GM23248 (cell line): ENCODE measurements at regions not wholly inside any gene's neighbourhood (a gene's known extent, or its start where the extent isn't known, plus 50 kb on each side); places are given as distances from the start of the nearest gene placed in this dataset.

Experiments used
- DNase-seq: peaks from one replicate; pipeline ENCODE4 v3.0.0-alpha.2; 2015
- H2AFZ ChIP-seq: fragments of 200-600 bp; sonication (generic); 2 replicates; pipeline ENCODE4 v1.6.1; 2016; ENCODE audit warnings: antibody characterized with exemption
- H3F3A ChIP-seq: fragments of 200-600 bp; sonication (generic); 2 replicates; pipeline ENCODE4 v1.6.1; 2016; ENCODE audit warnings: mild to moderate bottlenecking, antibody characterized with exemption, mixed run types; ENCODE audit not compliant: insufficient read depth
- H3K27ac ChIP-seq: fragments of 200-600 bp; sonication (generic); 2 replicates; pipeline ENCODE4 v1.5.1; 2016; ENCODE audit warnings: mild to moderate bottlenecking
- H3K27me3 ChIP-seq: fragments of 200-600 bp; sonication (generic); replicated peaks from 2 replicates; pipeline ENCODE4 v1.6.1; 2016; ENCODE audit warnings: mild to moderate bottlenecking; ENCODE audit not compliant: insufficient read depth
- H3K36me3 ChIP-seq: fragments of 200-600 bp; sonication (generic); 2 replicates; pipeline ENCODE4 v1.6.1; 2016; ENCODE audit warnings: low read depth, mild to moderate bottlenecking
- H3K4me1 ChIP-seq: fragments of 200-600 bp; sonication (generic); 2 replicates; pipeline ENCODE4 v1.6.1; 2016; ENCODE audit warnings: mild to moderate bottlenecking; ENCODE audit not compliant: insufficient read depth
- H3K4me2 ChIP-seq: fragments of 200-600 bp; sonication (generic); one replicate; pipeline ENCODE4 v1.6.1; 2016; ENCODE audit warnings: mild to moderate bottlenecking; ENCODE audit not compliant: unreplicated experiment
- H3K4me3 ChIP-seq: fragments of 200-600 bp; sonication (generic); 2 replicates; pipeline ENCODE4 v1.5.1; 2016; ENCODE audit warnings: mild to moderate bottlenecking
- H3K79me2 ChIP-seq: fragments of 200-600 bp; sonication (generic); 2 replicates; pipeline ENCODE4 v1.6.1; 2016; ENCODE audit warnings: mild to moderate bottlenecking; ENCODE audit not compliant: insufficient read depth
- H3K9ac ChIP-seq: fragments of 200-600 bp; sonication (generic); 2 replicates; pipeline ENCODE4 v1.6.1; 2016; ENCODE audit warnings: mild to moderate bottlenecking
- H3K9me2 ChIP-seq: fragments of 200-600 bp; sonication (generic); 2 replicates; pipeline ENCODE4 v1.6.1; 2016; ENCODE audit warnings: mixed run types, mild to moderate bottlenecking, moderate library complexity; ENCODE audit not compliant: insufficient read depth
- H3K9me3 ChIP-seq: fragments of 200-600 bp; sonication (generic); one replicate; pipeline ENCODE4 v1.6.1; 2017; ENCODE audit warnings: low read depth
- H4K20me1 ChIP-seq: fragments of 200-600 bp; sonication (generic); 2 replicates; pipeline ENCODE4 v1.6.0; 2016; ENCODE audit not compliant: insufficient read depth
- EZH2 ChIP-seq: fragments of 200-600 bp; sonication (generic); IDR thresholded peaks from 2 replicates; pipeline ENCODE4 v1.6.1; 2018; ENCODE audit warnings: antibody characterized with exemption, mild to moderate bottlenecking; ENCODE audit not compliant: insufficient read depth, poor library complexity, severe bottlenecking
- EZH2phosphoT487 ChIP-seq: fragments of 200-600 bp; sonication (generic); IDR thresholded peaks from 2 replicates; pipeline ENCODE4 v1.6.1; 2018; ENCODE audit warnings: antibody characterized with exemption, moderate library complexity, mild to moderate bottlenecking, low read depth; ENCODE audit not compliant: insufficient read depth
- WGBS, 2 experiments: methylation state at CpG; one replicate each; pipeline ENCODE4 v1.1.6; 2015 to 2017; ENCODE audit warnings: low lambda C conversion rate in 2 of 2, low coverage in 1 of 2; ENCODE audit errors: missing lambda C conversion rate in 2 of 2; 5-methylcytosine and 5-hydroxymethylcytosine counted together
- in situ Hi-C: fragments of 300-500 bp; cut with MboI; formaldehyde crosslinking; loops from 2 replicates; pipeline ENCODE4 v1.15.0; 2020

GRCh38 chr3:29167180-29167579 lies 113.7 kb upstream of the RBMS3 start:
- in situ Hi-C loops = no loop called here
- WGBS, 2 experiments = 96 to 100% methylated on average over 1 of the region's 1 CpG
- Histone ChIP-seq H3K9me2 (no peaks in the 10 kb centered on the region), H3K9ac (no peak overlapping the region), H3K27ac (no peak overlapping the region), H3K4me2 (no peak overlapping the region), H3K79me2 (no peaks in the 10 kb centered on the region), H3K27me3 (no peaks in the 10 kb centered on the region), H2AFZ (no peak overlapping the region), H3K9me3 (no peaks in the 10 kb centered on the region), H3F3A (no peaks in the 10 kb centered on the region; the same call in 1 of the 2 replicates), H3K36me3 (no peaks in the 10 kb centered on the region), H3K4me3 (no peak overlapping the region), H3K4me1 (peaks cover 13% of the 10 kb centered on the region), H4K20me1 (no peaks in the 10 kb centered on the region)
- DNase-seq = no peak
- TF ChIP-seq EZH2phosphoT487 = no peak
- TF ChIP-seq EZH2 = no peak

GRCh38 chr3:29168081-29168480 lies 112.8 kb upstream of the RBMS3 start:
- Histone ChIP-seq H3K79me2 (no peaks in the 10 kb centered on the region), H3K36me3 (no peaks in the 10 kb centered on the region), H3K9me3 (no peaks in the 10 kb centered on the region), H3K27me3 (no peaks in the 10 kb centered on the region), H3K4me1 (peaks cover 13% of the 10 kb centered on the region), H3F3A (no peaks in the 10 kb centered on the region; the same call in 1 of the 2 replicates), H4K20me1 (no peaks in the 10 kb centered on the region), H3K9ac (no peak overlapping the region), H3K4me3 (no peak overlapping the region), H2AFZ (no peak overlapping the region), H3K9me2 (no peaks in the 10 kb centered on the region), H3K4me2 (no peak overlapping the region), H3K27ac (no peak overlapping the region)
- DNase-seq = no peak
- in situ Hi-C loops = no loop called here
- TF ChIP-seq EZH2 (no peak), EZH2phosphoT487 (no peak)
- WGBS, 2 experiments = 86 to 89% methylated on average over 2 of the region's 2 CpGs

- H4K20me1 ChIP-seq = no peaks in the 10 kb centered on the region
- H3K27me3 ChIP-seq = no peaks in the 10 kb centered on the region
- no peaks in the 10 kb centered on the region for H3K36me3 ChIP-seq
- no peak overlapping the region for H3K4me2 ChIP-seq
- no peaks in the 10 kb centered on the region; the same call in 1 of the 2 replicates for H3F3A ChIP-seq
- H3K27ac ChIP-seq = no peak overlapping the region
- H2AFZ ChIP-seq = no peak overlapping the region
- no peaks in the 10 kb centered on the region for H3K79me2 ChIP-seq
- H3K4me1 ChIP-seq = peaks cover 13% of the 10 kb centered on the region
- no peaks in the 10 kb centered on the region for H3K9me2 ChIP-seq
- WGBS, 2 experiments = 40 to 48% methylated on average over 1 of the region's 1 CpG
- in situ Hi-C loops = no loop called here
- no peak overlapping the region for H3K9ac ChIP-seq
- DNase-seq = no peak
- no peaks in the 10 kb centered on the region for H3K9me3 ChIP-seq
- TF ChIP-seq EZH2phosphoT487 (no peak), EZH2 (no peak)
- no peak overlapping the region for H3K4me3 ChIP-seq
Observed at GRCh38 chr3:29168696-29169095, 112.2 kb upstream of the RBMS3 start.

DNA sequence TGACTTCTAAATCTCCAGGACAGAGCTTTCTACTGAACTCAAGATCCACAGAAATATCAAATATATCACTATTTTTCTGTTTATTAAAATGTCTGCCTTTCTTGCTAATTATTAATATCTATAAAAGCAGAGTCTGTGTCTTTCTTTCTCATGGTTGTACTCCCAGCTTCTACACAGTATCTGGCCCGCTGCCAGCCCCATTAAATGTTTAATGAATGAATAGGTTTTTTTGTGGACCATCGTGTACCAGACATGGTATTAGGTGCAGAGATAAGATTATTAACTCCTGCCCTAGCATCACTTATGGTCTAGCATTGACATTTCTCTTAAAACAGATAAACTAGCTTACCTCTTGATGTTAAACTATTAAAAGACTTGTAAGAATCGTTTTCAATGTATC lies 111.4 kb upstream of the RBMS3 start:
- H3K9me2 ChIP-seq = no peaks in the 10 kb centered on the region
- H2AFZ ChIP-seq = no peak overlapping the region
- WGBS, 2 experiments = 85 to 93% methylated on average over 3 of the region's 3 CpGs
- no peak overlapping the region for H3K4me3 ChIP-seq
- H3K4me2 ChIP-seq = no peak overlapping the region
- TF ChIP-seq EZH2phosphoT487 (no peak), EZH2 (no peak)
- H4K20me1 ChIP-seq = no peaks in the 10 kb centered on the region
- H3K36me3 ChIP-seq = no peaks in the 10 kb centered on the region
- H3K79me2 ChIP-seq = no peaks in the 10 kb centered on the region
- no peaks in the 10 kb centered on the region for H3K27me3 ChIP-seq
- in situ Hi-C loops = no loop called here
- no peaks in the 10 kb centered on the region for H3K9me3 ChIP-seq
- H3K27ac ChIP-seq = no peak overlapping the region
- no peaks in the 10 kb centered on the region; the same call in 1 of the 2 replicates for H3F3A ChIP-seq
- H3K4me1 ChIP-seq = peaks cover 13% of the 10 kb centered on the region
- H3K9ac ChIP-seq = no peak overlapping the region
- no peak for DNase-seq
